ENCODE measurements at regions not wholly inside any gene's neighbourhood (a gene's known extent, or its start where the extent isn't known, plus 50 kb on each side); places are given as distances from the start of the nearest gene placed in this dataset.

DNA sequence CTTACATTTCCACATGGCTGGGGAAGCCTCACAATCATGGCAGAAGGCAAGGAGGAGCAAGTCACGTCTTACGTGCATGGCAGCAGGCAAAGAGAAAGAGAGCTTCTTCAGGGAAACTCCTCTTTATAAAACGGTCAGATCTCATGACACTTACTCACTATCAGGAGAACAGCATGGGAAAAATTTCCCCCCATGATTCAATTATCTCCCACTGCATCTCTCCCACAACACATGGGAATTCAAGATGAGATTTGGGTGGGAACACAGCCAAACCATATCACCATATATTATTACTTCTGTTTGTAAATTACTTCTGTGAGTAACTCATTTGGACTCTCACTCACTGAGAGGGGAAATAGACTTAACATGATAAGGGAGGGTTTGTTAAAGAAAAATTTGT is 1496.8 kb upstream of the TMEM132C start:
- no peak overlapping the region for H3K4me2 ChIP-seq
- no peak overlapping the region for H3K27ac ChIP-seq (ENCODE audit: low read depth)
- H3K27me3 ChIP-seq (ENCODE audit: insufficient read depth): no peaks in the 10 kb centered on the region
- H4K20me1 ChIP-seq (replicated peaks; ENCODE audit: insufficient read depth): no peaks in the 10 kb centered on the region
- Mint-ChIP-seq H3K9me3 (peaks cover 94% of the 10 kb centered on the region), H3K27ac (no peak overlapping the region), H3K4me1 (no peaks in the 10 kb centered on the region), H3K36me3 (ENCODE audit: low read depth) (peaks cover 39% of the 10 kb centered on the region), H3K4me3 (no peak overlapping the region), H3K27me3 (ENCODE audit: insufficient read depth, low read depth, poor library complexity) (peaks cover 5% of the 10 kb centered on the region)
- H3F3A ChIP-seq (replicated peaks; ENCODE audit: low read depth): no peaks in the 10 kb centered on the region
- no peak overlapping the region for H3K4me3 ChIP-seq
- DNase-seq (ENCODE audit: low spot score) (no peak), ATAC-seq (no peak)
- TF ChIP-seq, protein P1, sequence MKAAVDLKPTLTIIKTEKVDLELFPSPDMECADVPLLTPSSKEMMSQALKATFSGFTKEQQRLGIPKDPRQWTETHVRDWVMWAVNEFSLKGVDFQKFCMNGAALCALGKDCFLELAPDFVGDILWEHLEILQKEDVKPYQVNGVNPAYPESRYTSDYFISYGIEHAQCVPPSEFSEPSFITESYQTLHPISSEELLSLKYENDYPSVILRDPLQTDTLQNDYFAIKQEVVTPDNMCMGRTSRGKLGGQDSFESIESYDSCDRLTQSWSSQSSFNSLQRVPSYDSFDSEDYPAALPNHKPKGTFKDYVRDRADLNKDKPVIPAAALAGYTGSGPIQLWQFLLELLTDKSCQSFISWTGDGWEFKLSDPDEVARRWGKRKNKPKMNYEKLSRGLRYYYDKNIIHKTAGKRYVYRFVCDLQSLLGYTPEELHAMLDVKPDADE (IDR thresholded peaks at IDR 0.05): no peak
- TF ChIP-seq, protein P2, sequence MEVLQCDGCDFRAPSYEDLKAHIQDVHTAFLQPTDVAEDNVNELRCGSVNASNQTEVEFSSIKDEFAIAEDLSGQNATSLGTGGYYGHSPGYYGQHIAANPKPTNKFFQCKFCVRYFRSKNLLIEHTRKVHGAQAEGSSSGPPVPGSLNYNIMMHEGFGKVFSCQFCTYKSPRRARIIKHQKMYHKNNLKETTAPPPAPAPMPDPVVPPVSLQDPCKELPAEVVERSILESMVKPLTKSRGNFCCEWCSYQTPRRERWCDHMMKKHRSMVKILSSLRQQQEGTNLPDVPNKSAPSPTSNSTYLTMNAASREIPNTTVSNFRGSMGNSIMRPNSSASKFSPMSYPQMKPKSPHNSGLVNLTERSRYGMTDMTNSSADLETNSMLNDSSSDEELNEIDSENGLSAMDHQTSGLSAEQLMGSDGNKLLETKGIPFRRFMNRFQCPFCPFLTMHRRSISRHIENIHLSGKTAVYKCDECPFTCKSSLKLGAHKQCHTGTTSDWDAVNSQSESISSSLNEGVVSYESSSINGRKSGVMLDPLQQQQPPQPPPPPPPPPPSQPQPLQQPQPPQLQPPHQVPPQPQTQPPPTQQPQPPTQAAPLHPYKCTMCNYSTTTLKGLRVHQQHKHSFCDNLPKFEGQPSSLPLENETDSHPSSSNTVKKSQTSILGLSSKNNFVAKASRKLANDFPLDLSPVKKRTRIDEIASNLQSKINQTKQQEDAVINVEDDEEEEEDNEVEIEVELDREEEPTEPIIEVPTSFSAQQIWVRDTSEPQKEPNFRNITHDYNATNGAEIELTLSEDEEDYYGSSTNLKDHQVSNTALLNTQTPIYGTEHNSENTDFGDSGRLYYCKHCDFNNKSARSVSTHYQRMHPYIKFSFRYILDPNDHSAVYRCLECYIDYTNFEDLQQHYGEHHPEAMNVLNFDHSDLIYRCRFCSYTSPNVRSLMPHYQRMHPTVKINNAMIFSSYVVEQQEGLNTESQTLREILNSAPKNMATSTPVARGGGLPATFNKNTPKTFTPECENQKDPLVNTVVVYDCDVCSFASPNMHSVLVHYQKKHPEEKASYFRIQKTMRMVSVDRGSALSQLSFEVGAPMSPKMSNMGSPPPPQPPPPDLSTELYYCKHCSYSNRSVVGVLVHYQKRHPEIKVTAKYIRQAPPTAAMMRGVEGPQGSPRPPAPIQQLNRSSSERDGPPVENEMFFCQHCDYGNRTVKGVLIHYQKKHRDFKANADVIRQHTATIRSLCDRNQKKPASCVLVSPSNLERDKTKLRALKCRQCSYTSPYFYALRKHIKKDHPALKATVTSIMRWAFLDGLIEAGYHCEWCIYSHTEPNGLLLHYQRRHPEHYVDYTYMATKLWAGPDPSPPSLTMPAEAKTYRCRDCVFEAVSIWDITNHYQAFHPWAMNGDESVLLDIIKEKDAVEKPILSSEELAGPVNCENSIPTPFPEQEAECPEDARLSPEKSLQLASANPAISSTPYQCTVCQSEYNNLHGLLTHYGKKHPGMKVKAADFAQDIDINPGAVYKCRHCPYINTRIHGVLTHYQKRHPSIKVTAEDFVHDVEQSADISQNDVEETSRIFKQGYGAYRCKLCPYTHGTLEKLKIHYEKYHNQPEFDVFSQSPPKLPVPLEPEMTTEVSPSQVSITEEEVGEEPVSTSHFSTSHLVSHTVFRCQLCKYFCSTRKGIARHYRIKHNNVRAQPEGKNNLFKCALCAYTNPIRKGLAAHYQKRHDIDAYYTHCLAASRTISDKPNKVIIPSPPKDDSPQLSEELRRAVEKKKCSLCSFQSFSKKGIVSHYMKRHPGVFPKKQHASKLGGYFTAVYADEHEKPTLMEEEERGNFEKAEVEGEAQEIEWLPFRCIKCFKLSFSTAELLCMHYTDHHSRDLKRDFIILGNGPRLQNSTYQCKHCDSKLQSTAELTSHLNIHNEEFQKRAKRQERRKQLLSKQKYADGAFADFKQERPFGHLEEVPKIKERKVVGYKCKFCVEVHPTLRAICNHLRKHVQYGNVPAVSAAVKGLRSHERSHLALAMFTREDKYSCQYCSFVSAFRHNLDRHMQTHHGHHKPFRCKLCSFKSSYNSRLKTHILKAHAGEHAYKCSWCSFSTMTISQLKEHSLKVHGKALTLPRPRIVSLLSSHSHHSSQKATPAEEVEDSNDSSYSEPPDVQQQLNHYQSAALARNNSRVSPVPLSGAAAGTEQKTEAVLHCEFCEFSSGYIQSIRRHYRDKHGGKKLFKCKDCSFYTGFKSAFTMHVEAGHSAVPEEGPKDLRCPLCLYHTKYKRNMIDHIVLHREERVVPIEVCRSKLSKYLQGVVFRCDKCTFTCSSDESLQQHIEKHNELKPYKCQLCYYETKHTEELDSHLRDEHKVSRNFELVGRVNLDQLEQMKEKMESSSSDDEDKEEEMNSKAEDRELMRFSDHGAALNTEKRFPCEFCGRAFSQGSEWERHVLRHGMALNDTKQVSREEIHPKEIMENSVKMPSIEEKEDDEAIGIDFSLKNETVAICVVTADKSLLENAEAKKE (CRISPR knock-in tag; IDR thresholded peaks at IDR 0.05): no peak
- no peak for TF ChIP-seq CREB1 (CRISPR knock-in tag; IDR thresholded peaks at IDR 0.05; ENCODE audit: low read depth)
- no peak for TF ChIP-seq EZH2 (IDR thresholded peaks at IDR 0.05; ENCODE audit: low read depth, unreplicated experiment)
- TF ChIP-seq, protein P3, sequence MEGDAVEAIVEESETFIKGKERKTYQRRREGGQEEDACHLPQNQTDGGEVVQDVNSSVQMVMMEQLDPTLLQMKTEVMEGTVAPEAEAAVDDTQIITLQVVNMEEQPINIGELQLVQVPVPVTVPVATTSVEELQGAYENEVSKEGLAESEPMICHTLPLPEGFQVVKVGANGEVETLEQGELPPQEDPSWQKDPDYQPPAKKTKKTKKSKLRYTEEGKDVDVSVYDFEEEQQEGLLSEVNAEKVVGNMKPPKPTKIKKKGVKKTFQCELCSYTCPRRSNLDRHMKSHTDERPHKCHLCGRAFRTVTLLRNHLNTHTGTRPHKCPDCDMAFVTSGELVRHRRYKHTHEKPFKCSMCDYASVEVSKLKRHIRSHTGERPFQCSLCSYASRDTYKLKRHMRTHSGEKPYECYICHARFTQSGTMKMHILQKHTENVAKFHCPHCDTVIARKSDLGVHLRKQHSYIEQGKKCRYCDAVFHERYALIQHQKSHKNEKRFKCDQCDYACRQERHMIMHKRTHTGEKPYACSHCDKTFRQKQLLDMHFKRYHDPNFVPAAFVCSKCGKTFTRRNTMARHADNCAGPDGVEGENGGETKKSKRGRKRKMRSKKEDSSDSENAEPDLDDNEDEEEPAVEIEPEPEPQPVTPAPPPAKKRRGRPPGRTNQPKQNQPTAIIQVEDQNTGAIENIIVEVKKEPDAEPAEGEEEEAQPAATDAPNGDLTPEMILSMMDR (conservative IDR thresholded peaks at IDR 0.05; ENCODE audit: low read depth in 2 of 2): no peak
- TF ChIP-seq JUNB (IDR thresholded peaks at IDR 0.05; ENCODE audit: unreplicated experiment): no peak
- TF ChIP-seq ZNF114 (CRISPR knock-in tag; IDR thresholded peaks at IDR 0.05): no peak
- TF ChIP-seq ZNF331 (CRISPR knock-in tag; IDR thresholded peaks at IDR 0.05; ENCODE audit: low read depth): no peak
- no peak for TF ChIP-seq NANOG (IDR thresholded peaks at IDR 0.05; ENCODE audit: borderline replicate concordance)
- TF ChIP-seq, protein P4, sequence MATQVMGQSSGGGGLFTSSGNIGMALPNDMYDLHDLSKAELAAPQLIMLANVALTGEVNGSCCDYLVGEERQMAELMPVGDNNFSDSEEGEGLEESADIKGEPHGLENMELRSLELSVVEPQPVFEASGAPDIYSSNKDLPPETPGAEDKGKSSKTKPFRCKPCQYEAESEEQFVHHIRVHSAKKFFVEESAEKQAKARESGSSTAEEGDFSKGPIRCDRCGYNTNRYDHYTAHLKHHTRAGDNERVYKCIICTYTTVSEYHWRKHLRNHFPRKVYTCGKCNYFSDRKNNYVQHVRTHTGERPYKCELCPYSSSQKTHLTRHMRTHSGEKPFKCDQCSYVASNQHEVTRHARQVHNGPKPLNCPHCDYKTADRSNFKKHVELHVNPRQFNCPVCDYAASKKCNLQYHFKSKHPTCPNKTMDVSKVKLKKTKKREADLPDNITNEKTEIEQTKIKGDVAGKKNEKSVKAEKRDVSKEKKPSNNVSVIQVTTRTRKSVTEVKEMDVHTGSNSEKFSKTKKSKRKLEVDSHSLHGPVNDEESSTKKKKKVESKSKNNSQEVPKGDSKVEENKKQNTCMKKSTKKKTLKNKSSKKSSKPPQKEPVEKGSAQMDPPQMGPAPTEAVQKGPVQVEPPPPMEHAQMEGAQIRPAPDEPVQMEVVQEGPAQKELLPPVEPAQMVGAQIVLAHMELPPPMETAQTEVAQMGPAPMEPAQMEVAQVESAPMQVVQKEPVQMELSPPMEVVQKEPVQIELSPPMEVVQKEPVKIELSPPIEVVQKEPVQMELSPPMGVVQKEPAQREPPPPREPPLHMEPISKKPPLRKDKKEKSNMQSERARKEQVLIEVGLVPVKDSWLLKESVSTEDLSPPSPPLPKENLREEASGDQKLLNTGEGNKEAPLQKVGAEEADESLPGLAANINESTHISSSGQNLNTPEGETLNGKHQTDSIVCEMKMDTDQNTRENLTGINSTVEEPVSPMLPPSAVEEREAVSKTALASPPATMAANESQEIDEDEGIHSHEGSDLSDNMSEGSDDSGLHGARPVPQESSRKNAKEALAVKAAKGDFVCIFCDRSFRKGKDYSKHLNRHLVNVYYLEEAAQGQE (IDR thresholded peaks at IDR 0.05; ENCODE audit: unreplicated experiment): no peak
- no peak for TF ChIP-seq POLR2AphosphoS5 (IDR thresholded peaks at IDR 0.05; ENCODE audit: low read depth)
- H3K79me2 ChIP-seq (replicated peaks; ENCODE audit: insufficient read depth): no peaks in the 10 kb centered on the region
- peaks cover 7% of the 10 kb centered on the region for H3K36me3 ChIP-seq (ENCODE audit: insufficient read depth)
- no peak overlapping the region for H2AFZ ChIP-seq
- H3K9me2 ChIP-seq (ENCODE audit: insufficient read depth): no peaks in the 10 kb centered on the region
- H3K4me1 ChIP-seq (ENCODE audit: insufficient read depth): no peaks in the 10 kb centered on the region
